ENCODE measurements at regions not wholly inside any gene's neighbourhood (a gene's known extent, or its start where the extent isn't known, plus 50 kb on each side); places are given as distances from the start of the nearest gene placed in this dataset.
"Not testable (repeated sequence)": the region's sequence is repeated elsewhere in the genome, so short reads cannot be mapped to it uniquely, and the experiment has no call there.

GRCh38 chr9:80995759-80996158 lies 693.6 kb downstream of the TLE1 start:
- no peak for DNase-seq (ENCODE audit: low read depth)

GRCh38 chr9:80994892-80995291 lies 694.5 kb downstream of the TLE1 start:
- no peak for DNase-seq (ENCODE audit: low read depth)

- not testable (repeated sequence) for DNase-seq (ENCODE audit: low read depth)
These were observed 703.8 kb downstream of the TLE1 start for GRCh38 chr9:80985595-80985994.

GRCh38 chr9:80976403-80976802 lies 712.9 kb downstream of the TLE1 start:
- DNase-seq (ENCODE audit: low read depth): no peak

GRCh38 chr9:80970377-80970776 lies 719.0 kb downstream of the TLE1 start:
- not testable (repeated sequence) for DNase-seq (ENCODE audit: low read depth)

GRCh38 chr9:80968611-80969010 lies 720.7 kb downstream of the TLE1 start:
- DNase-seq (ENCODE audit: low read depth): no peak

GRCh38 chr9:80964914-80965313 lies 724.4 kb downstream of the TLE1 start:
- DNase-seq (ENCODE audit: low read depth): no peak

GRCh38 chr9:80964374-80964773 lies 725.0 kb downstream of the TLE1 start:
- DNase-seq (ENCODE audit: low read depth): no peak

- no peak for DNase-seq (ENCODE audit: low read depth)
These were observed 731.5 kb downstream of the TLE1 start for GRCh38 chr9:80957801-80958200.

- no peak for DNase-seq (ENCODE audit: low read depth)
These were observed 734.8 kb downstream of the TLE1 start for GRCh38 chr9:80954521-80954920.

GRCh38 chr9:80952363-80952922 lies 736.9 kb downstream of the TLE1 start:
- no peak for DNase-seq (ENCODE audit: low read depth)

- DNase-seq (ENCODE audit: low read depth): no peak
These were observed 737.7 kb downstream of the TLE1 start for GRCh38 chr9:80951675-80952074.

- DNase-seq (ENCODE audit: low read depth): no peak
These were observed 740.5 kb downstream of the TLE1 start for GRCh38 chr9:80948876-80949275.

GRCh38 chr9:80948066-80948465 lies 741.3 kb downstream of the TLE1 start:
- DNase-seq (ENCODE audit: low read depth): no peak

GRCh38 chr9:80946496-80947170 lies 742.7 kb downstream of the TLE1 start:
- no peak for DNase-seq (ENCODE audit: low read depth)

GRCh38 chr9:80945436-80945835 lies 743.9 kb downstream of the TLE1 start:
- no peak for DNase-seq (ENCODE audit: low read depth)

GRCh38 chr9:80937645-80938044 lies 751.7 kb downstream of the TLE1 start:
- DNase-seq (ENCODE audit: low read depth): no peak

GRCh38 chr9:80934095-80934494 lies 755.3 kb downstream of the TLE1 start:
- no peak for DNase-seq (ENCODE audit: low read depth)

- DNase-seq (ENCODE audit: low read depth): no peak
These were observed 756.2 kb downstream of the TLE1 start for GRCh38 chr9:80932947-80933780.

- no peak for DNase-seq (ENCODE audit: low read depth)
These were observed 757.2 kb downstream of the TLE1 start for GRCh38 chr9:80932181-80932580.

- DNase-seq (ENCODE audit: low read depth): no peak
These were observed 758.2 kb downstream of the TLE1 start for GRCh38 chr9:80931163-80931562.

- no peak for DNase-seq (ENCODE audit: low read depth)
These were observed 760.6 kb downstream of the TLE1 start for GRCh38 chr9:80928697-80929096.

GRCh38 chr9:80926611-80927010 lies 762.7 kb downstream of the TLE1 start:
- DNase-seq (ENCODE audit: low read depth): no peak
